ENCODE measurements at regions not wholly inside any gene's neighbourhood (a gene's known extent, or its start where the extent isn't known, plus 50 kb on each side); places are given as distances from the start of the nearest gene placed in this dataset.

DNA sequence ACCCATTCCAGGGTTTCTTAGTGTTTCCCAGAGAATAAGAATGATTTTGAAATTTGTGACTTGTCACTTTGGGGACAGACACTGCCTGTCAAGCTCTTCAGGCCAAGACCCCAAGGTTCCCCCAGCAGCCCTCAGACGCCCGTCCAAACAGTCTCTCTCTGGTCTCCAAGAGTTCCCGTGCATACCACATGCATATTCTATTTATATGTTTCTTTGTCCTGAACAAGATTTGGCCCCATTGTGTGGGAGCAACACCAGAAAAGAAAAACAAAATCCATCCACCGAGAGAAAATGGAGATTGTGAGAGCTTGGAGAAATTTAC, 52.2 kb upstream of the CTAGE1 start:
- H3K79me2 ChIP-seq (ENCODE audit: control insufficient read depth, low read length): no peaks in the 10 kb centered on the region
- H3K27me3 ChIP-seq (ENCODE audit: control insufficient read depth, low read length): no peaks in the 10 kb centered on the region
- no peaks in the 10 kb centered on the region for H3K9me2 ChIP-seq (replicated peaks; ENCODE audit: control insufficient read depth, low read length)
- H3K36me3 ChIP-seq (ENCODE audit: control insufficient read depth, low read length): no peaks in the 10 kb centered on the region
- no peak overlapping the region for H3K27ac ChIP-seq (ENCODE audit: low read depth, low read length)
- H4K20me1 ChIP-seq (ENCODE audit: control insufficient read depth, insufficient read depth, low read depth, low read length): no peaks in the 10 kb centered on the region
- H3K4me1 ChIP-seq (ENCODE audit: control insufficient read depth, low read length): no peaks in the 10 kb centered on the region
- H3K4me3 ChIP-seq (ENCODE audit: low read length): no peak overlapping the region
- no peak overlapping the region for H3K4me2 ChIP-seq (ENCODE audit: low read length)
- no peaks in the 10 kb centered on the region for H3K9me3 ChIP-seq (ENCODE audit: control insufficient read depth, insufficient read depth, low read length)
- H3F3A ChIP-seq (ENCODE audit: control insufficient read depth, insufficient read depth): no peaks in the 10 kb centered on the region
- TF ChIP-seq, protein P1, sequence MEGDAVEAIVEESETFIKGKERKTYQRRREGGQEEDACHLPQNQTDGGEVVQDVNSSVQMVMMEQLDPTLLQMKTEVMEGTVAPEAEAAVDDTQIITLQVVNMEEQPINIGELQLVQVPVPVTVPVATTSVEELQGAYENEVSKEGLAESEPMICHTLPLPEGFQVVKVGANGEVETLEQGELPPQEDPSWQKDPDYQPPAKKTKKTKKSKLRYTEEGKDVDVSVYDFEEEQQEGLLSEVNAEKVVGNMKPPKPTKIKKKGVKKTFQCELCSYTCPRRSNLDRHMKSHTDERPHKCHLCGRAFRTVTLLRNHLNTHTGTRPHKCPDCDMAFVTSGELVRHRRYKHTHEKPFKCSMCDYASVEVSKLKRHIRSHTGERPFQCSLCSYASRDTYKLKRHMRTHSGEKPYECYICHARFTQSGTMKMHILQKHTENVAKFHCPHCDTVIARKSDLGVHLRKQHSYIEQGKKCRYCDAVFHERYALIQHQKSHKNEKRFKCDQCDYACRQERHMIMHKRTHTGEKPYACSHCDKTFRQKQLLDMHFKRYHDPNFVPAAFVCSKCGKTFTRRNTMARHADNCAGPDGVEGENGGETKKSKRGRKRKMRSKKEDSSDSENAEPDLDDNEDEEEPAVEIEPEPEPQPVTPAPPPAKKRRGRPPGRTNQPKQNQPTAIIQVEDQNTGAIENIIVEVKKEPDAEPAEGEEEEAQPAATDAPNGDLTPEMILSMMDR (IDR thresholded peaks at IDR 0.05; ENCODE audit: low read depth, low read length, poor library complexity, severe bottlenecking): no peak
- TF ChIP-seq EZH2phosphoT487 (IDR thresholded peaks at IDR 0.05; ENCODE audit: borderline replicate concordance, low read length): no peak

DNA sequence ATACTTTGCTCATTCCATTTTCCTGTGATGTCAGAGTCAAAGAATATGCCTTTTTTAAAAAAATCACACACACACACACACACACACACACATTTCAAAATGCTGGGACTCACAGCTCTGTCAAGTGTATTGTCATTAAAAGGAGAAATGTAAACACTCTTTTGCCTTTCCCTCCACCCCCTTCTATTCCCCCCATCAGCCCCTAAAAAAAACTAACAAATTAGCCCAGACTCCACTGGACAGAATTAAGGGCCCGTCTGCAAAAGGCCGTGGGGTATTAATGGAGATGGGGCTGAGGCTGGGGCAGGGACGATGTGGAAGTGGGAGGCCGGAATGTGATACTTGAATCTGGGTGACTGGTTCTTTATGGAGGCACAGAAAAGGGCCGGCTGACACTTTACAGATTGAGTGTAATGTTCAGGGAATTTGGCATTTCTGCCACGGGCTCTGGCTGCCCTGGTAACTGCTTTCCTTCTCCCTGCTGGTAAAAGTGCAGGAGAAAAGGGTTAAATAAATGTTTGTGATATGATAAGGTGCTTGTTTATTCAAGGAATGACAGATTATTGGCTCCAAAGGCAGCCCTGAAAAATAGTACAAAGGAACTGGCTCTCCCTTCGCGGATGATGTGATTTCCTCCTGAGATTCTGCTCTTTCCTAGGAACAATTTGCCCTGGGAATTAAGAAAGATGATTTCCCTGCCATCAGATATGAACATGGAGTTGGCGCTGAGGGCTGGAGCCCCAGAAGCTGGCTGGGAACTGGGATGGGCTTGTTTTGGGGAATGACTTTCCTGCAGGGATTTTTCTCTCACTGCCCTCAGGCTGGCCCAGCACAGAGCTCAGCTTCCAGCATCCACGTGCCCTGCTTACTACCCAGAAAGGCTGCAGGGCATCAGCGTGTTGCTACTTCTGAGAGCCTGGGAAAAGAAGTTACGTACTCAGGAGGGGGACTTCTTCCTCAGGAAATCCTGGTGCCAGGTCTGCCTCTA, 52.8 kb upstream of the CTAGE1 start:
- no peaks in the 10 kb centered on the region for H3K79me2 ChIP-seq (ENCODE audit: control insufficient read depth, low read length)
- H3K4me1 ChIP-seq (ENCODE audit: control insufficient read depth, low read length): no peaks in the 10 kb centered on the region
- no peaks in the 10 kb centered on the region for H3K9me2 ChIP-seq (replicated peaks; ENCODE audit: control insufficient read depth, low read length)
- no peaks in the 10 kb centered on the region for H3K36me3 ChIP-seq (ENCODE audit: control insufficient read depth, low read length)
- H3K27ac ChIP-seq (ENCODE audit: low read depth, low read length): no peak overlapping the region
- H3K4me3 ChIP-seq (ENCODE audit: low read length): no peak overlapping the region
- no peak overlapping the region for H3K4me2 ChIP-seq (ENCODE audit: low read length)
- no peaks in the 10 kb centered on the region for H3K9me3 ChIP-seq (ENCODE audit: control insufficient read depth, insufficient read depth, low read length)
- H4K20me1 ChIP-seq (ENCODE audit: control insufficient read depth, insufficient read depth, low read depth, low read length): no peaks in the 10 kb centered on the region
- H3K27me3 ChIP-seq (ENCODE audit: control insufficient read depth, low read length): no peaks in the 10 kb centered on the region
- TF ChIP-seq, protein P1 (IDR thresholded peaks at IDR 0.05; ENCODE audit: low read depth, low read length, poor library complexity, severe bottlenecking): no peak
- no peak for TF ChIP-seq EZH2phosphoT487 (IDR thresholded peaks at IDR 0.05; ENCODE audit: borderline replicate concordance, low read length)
- H3F3A ChIP-seq (ENCODE audit: control insufficient read depth, insufficient read depth): no peaks in the 10 kb centered on the region

DNA sequence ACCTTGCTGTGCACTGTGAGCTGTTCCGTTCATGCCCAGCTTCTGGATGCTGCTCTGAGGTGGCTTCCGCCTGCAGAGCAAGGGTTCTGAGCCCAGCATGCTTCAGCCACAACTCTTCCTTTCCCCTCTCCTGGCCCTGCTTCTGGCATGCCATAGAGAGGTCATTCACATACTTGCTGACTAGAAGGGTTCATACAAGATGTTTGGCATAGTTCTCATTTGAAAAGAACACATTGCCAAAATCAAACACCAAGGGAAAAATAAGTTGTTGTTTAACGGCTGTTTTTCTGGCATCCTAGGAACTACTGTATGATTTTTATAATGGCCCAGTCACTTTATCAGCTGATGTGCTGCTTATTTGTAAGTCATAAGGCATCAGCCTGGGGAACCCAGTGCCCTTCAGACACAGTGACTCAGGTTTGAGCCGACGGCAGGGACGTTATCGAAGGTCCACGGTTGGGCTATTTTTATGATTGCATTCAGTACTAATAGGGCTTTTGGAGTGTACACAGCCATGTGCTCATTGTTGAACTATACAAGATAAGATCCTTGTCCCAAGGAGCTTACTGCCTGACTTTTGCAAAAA, 53.9 kb upstream of the CTAGE1 start:
- no peak for TF ChIP-seq EZH2phosphoT487 (IDR thresholded peaks at IDR 0.05; ENCODE audit: borderline replicate concordance, low read length)
- TF ChIP-seq, protein P1 (IDR thresholded peaks at IDR 0.05; ENCODE audit: low read depth, low read length, poor library complexity, severe bottlenecking): no peak
- Histone ChIP-seq H3K27me3 (ENCODE audit: control insufficient read depth, low read length) (no peaks in the 10 kb centered on the region), H3K36me3 (ENCODE audit: control insufficient read depth, low read length) (no peaks in the 10 kb centered on the region), H3K9me2 (replicated peaks; ENCODE audit: control insufficient read depth, low read length) (no peaks in the 10 kb centered on the region), H3K27ac (ENCODE audit: low read depth, low read length) (no peak overlapping the region), H3K4me1 (ENCODE audit: control insufficient read depth, low read length) (no peaks in the 10 kb centered on the region), H3K4me3 (ENCODE audit: low read length) (no peak overlapping the region), H3K9me3 (ENCODE audit: control insufficient read depth, insufficient read depth, low read length) (no peaks in the 10 kb centered on the region), H3K4me2 (ENCODE audit: low read length) (no peak overlapping the region), H3F3A (ENCODE audit: control insufficient read depth, insufficient read depth) (no peaks in the 10 kb centered on the region), H4K20me1 (ENCODE audit: control insufficient read depth, insufficient read depth, low read depth, low read length) (no peaks in the 10 kb centered on the region), H3K79me2 (ENCODE audit: control insufficient read depth, low read length) (no peaks in the 10 kb centered on the region)

All from DOHH2 (cell line).